Inferior parietal cortex (tissue), 1 donor: ENCODE measurements at regions not wholly inside any gene's neighbourhood (a gene's known extent, or its start where the extent isn't known, plus 50 kb on each side); places are given as distances from the start of the nearest gene placed in this dataset.

ENCODE experiments used
- DNase-seq: peaks from one replicate; pipeline ENCODE4 v3.0.0-alpha.2; 2016; ENCODE audit errors: extremely low spot score

- no peak for DNase-seq
Observed at GRCh38 chr9:80078826-80079225, 507.1 kb downstream of the TLE4 start.

DNA sequence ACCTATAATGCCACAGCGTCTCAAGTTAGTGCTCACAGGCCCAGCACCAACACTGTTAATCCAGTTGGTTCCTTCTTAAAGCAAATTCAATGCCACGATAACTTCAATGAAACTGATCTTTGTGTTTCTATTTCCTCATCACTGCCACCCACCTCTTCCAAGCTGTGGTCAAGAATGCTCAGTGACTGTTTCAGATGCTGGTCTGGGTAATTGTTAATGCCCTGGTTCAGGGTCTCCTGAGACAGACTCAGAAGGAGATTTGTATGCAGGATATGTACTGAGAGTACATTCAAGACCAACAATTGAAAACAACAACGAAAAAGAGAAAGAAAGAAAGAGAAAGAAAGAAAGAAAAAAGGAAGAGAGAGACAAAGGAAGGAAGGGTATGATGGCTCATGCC is 505.3 kb downstream of the TLE4 start:
- DNase-seq, result no peak

- no peak for DNase-seq
Observed at GRCh38 chr9:80076162-80076561, 504.4 kb downstream of the TLE4 start.

DNA sequence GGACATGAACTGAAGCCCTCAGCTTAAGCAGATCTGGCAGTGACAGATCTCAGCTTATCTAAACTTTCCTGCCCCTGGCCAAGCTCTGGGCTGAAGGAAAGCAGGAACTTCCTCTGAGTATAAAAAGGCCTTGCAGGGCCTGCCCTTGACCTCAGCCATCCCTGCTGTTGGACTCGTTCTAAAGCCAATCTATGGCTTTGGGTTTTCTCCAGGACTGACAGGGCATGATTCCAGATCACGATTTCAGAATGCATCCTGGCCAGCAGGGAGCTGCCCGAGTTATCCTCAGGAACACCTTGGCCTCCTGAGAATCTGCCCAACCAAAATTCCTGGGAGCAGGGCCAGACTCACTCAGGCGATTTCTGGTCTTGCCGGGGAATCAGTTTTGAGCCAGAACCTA is 502.7 kb downstream of the TLE4 start:
- no peak for DNase-seq

DNA sequence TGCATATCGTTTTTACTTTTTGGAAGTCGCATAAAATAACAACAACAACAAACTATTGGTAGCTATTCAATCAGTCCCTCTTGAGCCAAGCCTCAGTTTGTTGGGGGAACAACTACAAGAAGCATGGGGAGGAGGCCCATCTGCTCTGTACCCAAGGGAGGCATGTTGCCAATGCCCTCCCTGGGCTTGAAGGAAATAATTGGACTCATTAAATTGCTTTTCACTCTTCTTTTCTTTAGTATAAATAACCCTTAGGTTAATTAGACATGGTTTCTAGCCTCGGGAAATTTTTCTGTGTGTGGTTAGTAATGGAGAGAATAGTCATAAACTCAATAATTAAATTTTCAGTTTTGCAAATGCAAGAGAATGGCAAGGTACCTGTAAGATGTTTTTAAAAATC is 500.7 kb downstream of the TLE4 start:
- DNase-seq, result no peak

DNA sequence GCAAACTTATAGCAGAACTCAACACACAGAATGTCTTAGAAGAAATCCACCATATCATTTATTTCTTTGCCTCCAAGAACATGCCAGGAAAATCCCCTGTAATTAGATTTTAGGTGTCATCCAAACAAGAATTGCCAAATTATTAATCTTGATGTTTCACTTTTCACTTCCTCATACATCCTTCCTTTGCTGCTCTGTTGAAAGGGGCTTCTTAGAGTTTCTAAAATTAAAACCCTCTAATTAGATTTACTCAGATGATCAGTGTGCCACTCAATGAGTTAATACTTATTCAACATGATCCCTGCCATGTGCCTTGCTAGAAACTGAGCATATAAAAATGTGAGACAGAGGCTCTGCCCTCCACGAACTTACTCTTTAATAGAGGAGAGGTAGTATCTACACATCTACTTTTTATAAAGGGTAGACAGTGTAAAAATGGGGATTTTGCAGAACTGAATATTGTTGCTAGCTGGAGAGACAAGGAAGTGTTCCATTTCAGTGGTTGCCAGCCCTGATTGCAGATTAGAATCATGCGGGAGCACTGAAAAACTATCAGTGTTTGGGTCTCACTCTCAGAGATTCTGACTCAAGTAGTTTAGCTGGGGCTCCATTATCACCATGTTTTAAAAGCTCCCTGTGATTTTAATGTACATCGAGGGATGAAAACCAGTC is 498.4 kb downstream of the TLE4 start:
- no peak for DNase-seq

- no peak for DNase-seq
Observed at GRCh38 chr9:80066931-80067330, 495.2 kb downstream of the TLE4 start.

GRCh38 chr9:80062567-80062966 is 490.8 kb downstream of the TLE4 start:
- no peak for DNase-seq

GRCh38 chr9:80061940-80062339 is 490.2 kb downstream of the TLE4 start:
- DNase-seq, result no peak

DNA sequence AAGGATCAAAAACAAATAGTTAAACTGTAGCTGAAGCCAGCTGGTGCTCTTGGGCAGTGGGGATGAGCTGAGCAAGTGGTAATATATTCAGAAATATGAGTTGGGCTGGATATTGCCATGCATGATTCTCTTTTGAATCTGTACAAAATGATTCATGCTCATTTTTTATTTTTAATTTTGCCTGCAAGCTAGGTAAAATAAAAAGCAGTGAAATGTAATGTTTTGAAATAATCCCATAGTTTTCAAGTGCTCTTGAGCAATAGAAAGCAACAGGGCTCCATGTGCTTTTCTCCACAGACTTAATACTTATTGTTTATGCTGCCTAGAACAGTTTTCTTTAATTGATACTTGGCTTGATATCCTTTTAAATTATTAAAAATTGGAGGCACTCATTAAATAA is 489.3 kb downstream of the TLE4 start:
- no peak for DNase-seq

DNA sequence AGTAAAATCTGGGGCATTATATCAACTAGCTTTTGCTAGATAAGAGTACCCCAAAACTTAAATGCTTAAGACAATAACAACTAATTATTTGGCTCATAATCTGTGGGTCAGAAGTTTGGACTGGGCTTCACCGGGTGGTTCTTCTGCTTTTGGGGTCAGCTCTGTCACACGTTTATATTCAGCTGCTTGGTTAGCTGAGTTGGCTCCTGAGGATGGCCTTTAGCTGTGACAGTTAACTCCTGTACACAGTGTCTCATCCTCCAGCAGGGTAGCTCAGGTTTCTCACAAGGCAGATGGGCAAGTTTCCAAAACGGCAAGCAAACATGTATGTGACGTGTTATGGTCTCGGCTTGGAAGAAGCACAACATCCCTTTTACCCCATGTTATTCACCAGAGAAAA is 488.2 kb downstream of the TLE4 start:
- DNase-seq, result no peak

- no peak for DNase-seq
Observed at GRCh38 chr9:80059191-80059590, 487.4 kb downstream of the TLE4 start.

DNA sequence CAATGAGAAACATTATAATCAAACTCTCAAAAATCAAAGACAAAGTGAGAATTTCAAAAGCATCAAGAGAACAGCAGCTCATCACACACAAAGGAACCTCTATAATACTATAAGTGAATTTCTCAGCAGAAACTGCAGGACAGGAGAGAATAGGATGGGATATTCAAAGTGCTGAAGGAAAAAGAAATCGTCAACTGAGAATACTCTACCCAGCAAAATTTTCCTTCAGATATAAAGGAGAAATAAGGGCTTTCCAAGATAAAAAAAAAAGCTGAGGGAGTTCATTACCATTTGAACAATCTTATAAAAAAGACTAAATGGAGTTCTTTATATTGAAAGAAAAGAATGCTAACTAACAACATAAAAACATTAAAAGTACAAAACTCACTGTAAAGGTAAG is 481.1 kb downstream of the TLE4 start:
- DNase-seq, result no peak

DNA sequence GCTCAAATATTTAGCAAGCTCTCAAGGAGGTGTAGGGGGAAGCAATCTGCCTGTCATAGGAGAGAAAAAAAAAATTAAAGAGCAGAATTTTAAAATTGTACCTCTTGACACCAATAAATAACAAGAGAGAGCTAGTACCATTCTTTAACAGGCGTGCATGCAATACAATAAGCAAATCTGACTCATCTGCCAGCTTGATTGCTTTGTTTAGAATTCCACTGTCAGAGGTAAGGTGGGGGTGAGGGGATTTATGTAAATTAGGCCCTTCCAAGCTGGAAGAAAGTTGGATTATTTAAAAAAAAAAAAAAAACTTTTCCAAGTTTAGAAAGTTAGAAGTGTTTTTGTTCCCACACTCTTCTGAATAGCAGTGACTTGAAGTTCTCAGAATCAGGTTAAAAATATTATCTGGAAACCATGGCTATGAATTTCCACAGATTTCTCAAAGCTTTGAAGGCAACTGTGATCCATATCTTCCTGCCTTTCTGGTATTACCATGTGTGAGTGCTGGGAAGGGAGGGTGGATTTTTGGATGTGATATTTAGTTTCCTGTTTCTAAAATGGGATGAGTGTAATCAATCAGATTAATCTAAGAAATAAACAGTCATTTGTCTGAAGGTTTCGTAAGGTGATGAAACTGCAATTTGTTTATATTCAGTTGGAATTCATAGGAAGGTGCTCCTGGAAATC is 477.5 kb downstream of the TLE4 start:
- DNase-seq, result no peak

DNA sequence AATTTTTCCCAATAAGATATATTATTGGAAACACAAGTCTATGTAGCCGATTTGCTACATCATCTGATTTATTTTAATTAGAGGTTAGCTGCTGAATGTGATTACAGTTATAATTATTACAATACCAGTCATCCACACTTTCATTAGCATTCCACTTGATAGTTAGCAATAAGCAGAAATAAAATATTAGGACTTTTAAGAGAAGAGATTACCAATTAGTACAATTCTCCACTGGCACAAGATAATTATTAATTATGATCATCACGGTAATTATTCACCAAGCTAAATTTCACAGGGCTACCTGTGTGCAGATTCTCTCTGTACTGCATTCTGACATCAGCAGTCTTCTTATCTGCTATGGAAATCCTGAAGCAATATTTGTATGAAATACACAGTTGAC is 474.7 kb downstream of the TLE4 start:
- DNase-seq, result no peak

GRCh38 chr9:80041821-80042220 is 470.1 kb downstream of the TLE4 start:
- DNase-seq, result no peak

DNA sequence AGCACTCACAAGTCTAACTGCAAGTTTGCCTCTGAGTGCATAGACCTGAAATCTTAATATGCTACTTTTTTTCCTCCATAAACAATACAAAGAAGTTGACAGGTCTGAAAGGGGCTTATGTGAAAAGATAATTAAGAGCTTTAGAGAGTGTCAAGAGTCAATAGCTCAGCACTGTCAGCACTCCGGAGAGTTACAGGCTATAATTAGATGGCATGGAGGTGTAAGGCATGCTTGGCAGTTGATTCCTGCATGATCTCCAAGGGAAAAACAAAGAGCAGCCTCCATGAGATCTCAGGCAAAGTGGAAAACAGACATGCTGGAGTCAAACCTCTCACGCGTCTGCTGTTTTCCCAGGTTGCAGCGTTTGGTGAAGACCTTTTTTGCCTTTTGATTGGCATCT is 468.7 kb downstream of the TLE4 start:
- no peak for DNase-seq

DNA sequence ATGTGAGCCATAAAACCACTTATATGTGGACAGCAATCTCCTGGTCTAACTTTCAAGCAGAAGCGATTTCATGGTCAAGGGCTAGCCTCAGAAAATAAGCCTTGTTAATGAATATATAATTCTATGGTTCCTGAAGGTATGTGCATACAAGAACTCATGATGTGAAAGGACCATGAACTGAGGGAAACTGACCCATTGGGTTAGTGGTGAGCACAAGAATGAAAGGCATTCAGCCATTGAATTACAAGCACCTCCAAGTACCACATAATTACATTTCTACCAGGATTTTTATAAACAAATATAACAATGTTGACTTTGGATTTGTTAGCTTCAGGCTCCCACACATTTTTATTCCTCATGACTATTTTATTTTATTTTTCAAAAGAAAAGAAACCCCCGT is 459.0 kb downstream of the TLE4 start:
- DNase-seq, result no peak

GRCh38 chr9:80028501-80028900 is 456.7 kb downstream of the TLE4 start:
- DNase-seq, result no peak

GRCh38 chr9:80025796-80026520 is 454.2 kb downstream of the TLE4 start:
- DNase-seq, result no peak

GRCh38 chr9:80025131-80025530 is 453.4 kb downstream of the TLE4 start:
- DNase-seq, result no peak

GRCh38 chr9:80020530-80020929 is 448.8 kb downstream of the TLE4 start:
- DNase-seq, result no peak

GRCh38 chr9:80020056-80020455 is 448.3 kb downstream of the TLE4 start:
- no peak for DNase-seq
